ENCODE measurements at regions not wholly inside any gene's neighbourhood (a gene's known extent, or its start where the extent isn't known, plus 50 kb on each side); places are given as distances from the start of the nearest gene placed in this dataset.
"Not testable (repeated sequence)": the region's sequence is repeated elsewhere in the genome, so short reads cannot be mapped to it uniquely, and the experiment has no call there.

GRCh38 chr18:78238404-78239089, 741.1 kb upstream of the SALL3 start:
- DNase-seq, result no peak

DNA sequence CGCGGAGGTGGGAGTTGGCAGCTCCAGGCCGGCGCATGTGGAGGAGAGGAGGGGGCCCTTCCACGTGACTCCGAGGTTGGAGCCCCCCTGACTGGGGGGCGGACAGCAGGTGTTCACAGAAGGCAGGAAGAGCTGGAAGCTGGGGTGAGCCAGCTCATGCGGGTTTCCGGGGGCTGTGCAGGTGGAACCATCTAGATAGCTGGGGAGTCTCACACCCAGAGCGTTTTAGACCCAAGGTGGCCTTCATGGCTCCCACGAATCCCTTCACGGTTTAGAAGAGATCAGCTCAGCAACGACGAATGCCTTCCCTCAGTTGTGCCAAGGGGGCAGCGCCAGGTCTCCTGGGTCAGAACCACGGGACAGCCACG, 740.5 kb upstream of the SALL3 start:
- DNase-seq, result no peak

- no peak for DNase-seq
These were observed 739.5 kb upstream of the SALL3 start for GRCh38 chr18:78240101-78240500.

- DNase-seq, result no peak
These were observed 738.9 kb upstream of the SALL3 start for GRCh38 chr18:78240627-78241252.

DNA sequence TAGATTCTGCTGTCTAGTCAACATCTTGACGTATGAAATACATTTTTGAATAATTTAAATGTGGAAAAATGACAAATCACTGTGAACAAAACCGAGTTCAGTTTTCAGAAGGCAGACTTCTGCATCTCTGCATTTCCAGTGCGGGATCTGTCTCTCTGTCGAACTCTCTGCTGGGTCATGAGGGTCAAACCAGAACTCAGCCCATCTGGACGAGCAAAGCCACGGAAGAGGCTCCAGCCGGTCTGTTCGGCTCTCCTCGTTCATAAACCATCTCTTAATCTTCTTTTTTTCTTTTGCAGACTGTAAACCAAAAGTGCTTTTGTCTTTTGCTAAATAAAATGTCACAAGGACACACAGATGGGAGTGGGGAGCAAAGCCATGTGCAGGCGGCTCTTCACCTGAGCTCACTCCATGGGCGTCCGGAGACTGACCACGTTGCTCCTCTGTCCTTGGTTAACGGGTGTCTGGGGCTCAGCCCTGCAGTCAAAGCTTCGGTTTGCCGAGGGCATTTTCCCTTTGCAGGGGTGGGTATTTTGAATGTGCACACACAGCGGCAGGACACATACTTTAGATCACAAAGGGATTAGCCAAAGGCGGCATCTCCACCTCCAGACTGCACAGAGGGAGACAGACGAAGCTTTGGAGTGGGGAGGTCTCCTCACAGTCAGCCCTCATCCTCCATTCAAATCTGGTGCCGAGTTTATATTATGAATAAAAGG, 737.9 kb upstream of the SALL3 start:
- DNase-seq, result no peak

DNA sequence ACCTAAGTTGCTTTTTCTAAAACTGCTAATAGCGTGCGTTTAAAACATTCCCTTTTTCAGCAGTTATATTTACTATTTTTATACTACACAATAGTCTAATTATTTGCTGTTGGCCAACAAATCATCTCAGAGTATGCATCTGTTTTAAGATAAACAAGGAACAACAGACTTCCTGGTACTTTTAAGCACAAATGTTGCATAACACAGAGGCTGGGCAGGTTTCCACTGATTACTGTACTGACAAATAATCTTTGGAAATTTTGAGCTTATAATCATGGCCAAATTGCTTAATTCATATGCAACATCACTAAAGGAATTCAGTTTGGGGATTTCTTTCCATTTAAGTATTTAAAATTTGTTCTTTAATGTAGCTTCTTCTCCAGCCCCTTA, 737.4 kb upstream of the SALL3 start:
- no peak for DNase-seq

DNA sequence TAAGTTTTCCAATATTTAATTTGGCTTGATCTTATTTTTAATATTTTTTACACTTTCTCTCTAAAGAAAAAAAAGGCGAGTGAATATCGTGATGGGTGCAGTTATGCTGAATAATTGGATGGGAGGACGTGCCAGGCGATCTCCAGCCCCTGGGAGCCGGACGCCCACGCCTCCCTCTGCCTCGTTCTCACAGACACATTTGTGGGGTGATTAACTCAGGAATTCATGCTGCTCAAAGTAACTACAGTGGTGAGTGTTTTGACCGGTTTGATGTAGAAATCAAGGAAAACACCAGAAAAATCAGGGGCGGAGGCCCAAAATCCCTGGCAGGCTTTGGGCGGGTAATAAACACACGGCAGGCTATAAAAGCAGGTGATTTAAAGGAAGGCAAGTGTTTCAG, 736.8 kb upstream of the SALL3 start:
- no peak for DNase-seq

- DNase-seq, result no peak
These were observed 734.8 kb upstream of the SALL3 start for GRCh38 chr18:78244779-78245178.

DNA sequence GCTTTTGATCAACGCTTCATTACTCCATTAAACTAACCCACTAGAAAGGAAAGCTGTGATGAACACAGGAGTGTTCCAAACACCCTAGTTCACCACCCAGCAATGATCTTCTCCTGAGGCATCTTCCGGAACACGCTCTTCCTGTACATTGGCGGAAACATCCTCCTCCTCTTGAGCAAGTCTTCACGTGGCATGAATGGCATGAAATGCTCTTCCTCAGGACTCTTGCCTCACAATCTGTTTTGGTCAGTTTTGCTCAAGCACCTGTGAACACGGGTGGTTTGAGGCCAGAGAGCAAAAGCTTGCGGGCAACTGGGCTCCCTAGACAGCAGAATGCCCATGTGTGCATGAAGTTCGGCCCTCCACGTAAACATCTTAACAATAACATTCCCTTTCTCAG, 734.2 kb upstream of the SALL3 start:
- no peak for DNase-seq

DNA sequence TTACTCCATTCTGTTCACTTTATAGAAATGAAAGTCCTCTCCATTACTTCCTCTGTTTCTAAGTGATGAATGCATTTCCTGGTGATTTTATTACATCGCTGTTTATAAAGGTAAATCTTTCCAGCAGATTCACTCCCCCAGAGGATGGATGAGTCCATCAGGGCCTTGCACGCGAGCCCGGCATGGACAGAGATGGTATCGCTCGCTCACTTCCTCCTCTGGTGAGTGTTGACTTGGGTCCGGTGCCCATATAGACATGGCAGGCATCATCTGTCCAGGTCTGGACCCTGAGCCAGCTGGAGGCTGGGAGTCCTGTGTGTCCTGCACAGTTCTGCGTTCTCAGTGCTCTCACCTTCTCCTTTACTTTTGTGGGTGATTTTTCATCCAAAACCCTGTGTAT, 733.6 kb upstream of the SALL3 start:
- no peak for DNase-seq

DNA sequence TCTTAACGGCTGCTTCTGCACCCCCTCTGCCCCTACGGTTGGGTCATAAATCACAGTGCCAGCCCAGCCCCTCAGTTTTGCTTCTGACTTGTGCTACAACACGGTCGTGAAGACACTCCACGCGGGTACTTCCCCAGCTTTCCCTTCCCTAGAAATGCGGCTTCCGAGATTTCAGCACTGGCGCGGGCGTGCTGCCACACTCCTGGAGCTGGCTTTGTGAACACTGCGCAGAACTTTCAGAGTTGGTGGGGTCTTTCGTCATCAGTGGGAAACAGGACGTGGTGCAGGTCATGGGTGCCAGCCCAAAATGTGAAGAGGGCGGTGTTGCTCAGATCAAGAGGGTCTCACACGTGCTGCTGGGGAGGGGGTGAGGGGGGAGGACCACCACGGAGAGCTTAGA, 733.0 kb upstream of the SALL3 start:
- no peak for DNase-seq

GRCh38 chr18:78247615-78248289, 731.9 kb upstream of the SALL3 start:
- no peak for DNase-seq

- no peak for DNase-seq
These were observed 724.6 kb upstream of the SALL3 start for GRCh38 chr18:78255013-78255412.

DNA sequence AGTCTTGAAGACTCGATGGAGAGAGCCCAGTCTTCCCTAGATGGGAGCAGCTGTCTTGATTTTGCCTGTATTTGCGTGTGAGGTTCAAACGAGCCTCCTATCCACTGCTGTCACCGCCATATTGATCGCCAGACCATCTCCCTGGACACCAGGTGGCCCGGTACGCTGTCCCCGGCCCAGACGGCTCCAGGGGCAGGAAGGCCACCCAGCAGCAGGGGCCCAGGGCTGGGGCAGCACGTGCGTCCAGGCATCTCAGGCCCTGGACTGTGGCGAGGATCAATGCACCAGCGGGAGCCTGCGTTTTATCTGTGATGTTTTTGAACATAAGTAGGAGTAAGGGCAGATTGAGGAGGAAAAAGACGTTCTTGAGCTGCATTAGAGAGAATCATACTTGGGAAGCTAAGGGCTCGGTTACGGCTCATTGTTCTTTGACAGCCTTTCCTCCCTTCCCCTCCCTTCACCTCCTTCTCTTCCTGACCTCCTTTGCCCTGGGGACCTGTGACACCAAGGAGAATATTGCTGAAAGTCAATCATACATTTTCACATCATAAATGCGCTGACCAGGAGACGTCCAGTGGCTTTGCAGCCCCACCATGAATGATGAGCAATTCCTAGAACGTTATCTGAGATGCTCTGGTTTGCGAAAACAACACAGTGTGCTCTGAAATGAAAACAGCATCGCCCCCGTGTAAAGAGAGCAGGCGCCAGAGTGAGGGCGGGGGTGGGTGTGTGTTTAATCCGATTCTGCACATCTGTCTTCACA, 711.2 kb upstream of the SALL3 start:
- DNase-seq, result no peak

DNA sequence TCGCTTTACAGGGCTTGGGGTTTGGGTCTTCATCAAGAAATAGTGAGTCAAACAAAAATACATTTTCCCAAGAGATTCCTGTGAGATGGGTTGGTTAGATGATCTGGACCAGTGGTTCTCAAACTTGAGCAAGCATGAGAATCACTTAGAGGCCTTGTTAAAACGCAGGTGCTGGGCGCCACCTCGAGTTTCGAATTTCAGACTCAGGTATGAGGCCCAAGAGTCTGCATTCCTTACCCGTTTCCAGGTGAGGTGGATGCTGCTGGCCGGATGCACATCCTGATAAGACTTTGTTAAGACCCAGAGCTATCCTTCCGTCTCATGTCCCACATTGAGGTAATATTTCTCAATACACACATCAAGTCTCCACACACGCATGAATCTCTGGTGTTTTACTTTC, 707.8 kb upstream of the SALL3 start:
- DNase-seq, result no peak

DNA sequence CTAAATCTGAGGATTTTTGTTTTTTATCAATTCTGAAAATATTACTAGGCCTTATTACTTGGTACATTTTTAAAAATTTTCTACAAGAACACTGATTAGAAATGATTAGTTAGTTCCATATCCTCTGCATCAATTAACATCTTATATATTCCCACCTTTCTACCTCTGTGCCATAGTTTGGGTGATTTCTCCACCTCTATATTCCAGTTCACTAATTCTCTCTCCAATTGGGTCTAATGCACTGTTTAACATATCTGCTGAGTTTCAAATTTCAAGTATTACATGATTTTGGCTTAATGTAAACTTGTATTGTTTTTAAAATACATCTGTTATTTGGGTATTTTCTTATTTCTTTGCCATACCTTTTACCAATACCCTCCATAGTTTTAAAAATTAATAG, 705.7 kb upstream of the SALL3 start:
- no peak for DNase-seq

DNA sequence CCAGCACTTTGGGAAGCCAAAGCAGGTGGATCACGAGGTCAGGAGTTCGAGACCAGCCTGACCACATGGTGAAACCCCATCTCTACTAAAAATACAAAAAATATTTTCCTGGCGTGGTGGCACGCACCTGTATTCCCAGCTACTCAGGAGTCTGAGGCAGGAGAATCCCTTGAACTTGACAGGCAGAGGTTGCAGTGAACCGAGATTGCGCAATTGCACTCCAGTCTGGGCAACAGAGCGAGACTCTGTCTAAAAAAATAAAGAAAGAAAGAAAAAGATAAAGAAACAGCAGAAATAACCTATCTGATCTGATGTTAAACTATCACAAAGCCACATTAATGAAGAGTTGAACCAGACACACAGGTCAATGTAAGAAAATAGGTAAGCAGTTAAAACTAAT, 696.2 kb upstream of the SALL3 start:
- not testable (repeated sequence) for DNase-seq

DNA sequence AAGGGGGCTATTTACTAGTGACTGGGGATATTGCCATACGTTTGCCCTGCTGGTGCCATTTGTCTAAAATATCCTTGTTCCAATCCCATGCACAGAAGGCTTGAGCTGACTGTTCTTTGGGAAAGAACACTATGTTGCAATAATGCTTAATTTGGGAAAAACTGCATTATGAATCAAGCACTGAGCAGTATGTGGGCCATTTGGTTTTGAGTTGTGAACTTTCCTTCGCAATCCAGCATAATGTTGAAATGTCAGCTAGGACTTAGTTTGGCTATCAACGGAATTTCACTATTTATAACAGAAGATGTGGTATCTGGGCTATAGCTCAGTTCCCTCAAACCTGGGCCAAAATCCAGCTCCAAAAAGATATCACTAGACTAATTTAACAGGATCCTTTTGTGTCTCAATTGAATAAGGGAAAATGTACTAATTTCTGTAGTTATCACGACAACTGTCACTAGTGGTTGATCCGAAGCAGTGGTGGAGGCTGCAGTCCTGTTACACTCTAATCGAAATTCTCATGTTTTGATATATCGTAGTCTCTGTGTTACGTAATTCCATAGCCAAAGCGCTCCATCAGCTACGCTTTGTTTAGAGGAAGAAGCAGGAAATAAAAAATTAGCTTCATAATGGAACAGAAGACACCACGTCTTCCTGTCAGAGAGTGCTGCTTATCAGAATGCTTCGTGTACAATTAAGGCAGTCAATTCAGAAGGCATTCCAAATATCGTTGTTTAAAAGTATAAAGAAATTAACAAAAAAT, 686.8 kb upstream of the SALL3 start:
- DNase-seq, result no peak

GRCh38 chr18:78293540-78293939, 686.1 kb upstream of the SALL3 start:
- DNase-seq, result no peak

DNA sequence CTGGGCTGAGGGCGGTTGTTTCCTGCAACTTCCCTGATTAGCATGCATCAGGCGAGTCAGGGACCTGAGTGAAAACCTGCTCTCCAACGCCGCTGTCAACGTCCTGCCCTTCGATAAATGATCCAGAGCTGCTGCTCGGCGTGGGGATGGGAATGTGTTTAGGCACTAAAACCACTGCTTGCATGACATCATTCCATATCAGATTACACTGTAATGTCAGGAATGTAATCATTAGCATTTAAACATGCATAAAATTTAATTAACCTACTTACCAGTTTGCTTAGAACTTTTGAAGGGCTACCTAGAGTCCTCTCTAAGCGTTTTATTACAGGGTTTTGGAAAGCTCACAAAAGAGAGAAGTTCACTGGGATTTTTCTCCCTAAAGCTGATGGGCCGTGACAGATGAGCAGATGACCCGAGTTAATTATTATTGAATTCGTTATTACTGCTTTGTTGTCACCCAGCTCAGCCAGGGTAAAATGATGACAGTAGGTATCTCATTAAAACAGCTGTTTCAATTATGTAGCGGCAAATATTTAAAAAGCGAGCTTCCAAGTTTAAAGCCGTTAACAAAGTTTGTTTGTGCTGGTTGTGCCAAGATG, 685.6 kb upstream of the SALL3 start:
- DNase-seq, result no peak

GRCh38 chr18:78295262-78295661, 684.4 kb upstream of the SALL3 start:
- no peak for DNase-seq

Data from occipital lobe (tissue), 1 donor.